RCC 7860 (cell line): ENCODE measurements at regions not wholly inside any gene's neighbourhood (a gene's known extent, or its start where the extent isn't known, plus 50 kb on each side); places are given as distances from the start of the nearest gene placed in this dataset.
"Not testable (repeated sequence)": the region's sequence is repeated elsewhere in the genome, so short reads cannot be mapped to it uniquely, and the experiment has no call there.

Source experiments
- DNase-seq: peaks from one replicate; pipeline ENCODE4 v3.0.0-alpha.2; 2015; ENCODE audit warnings: low spot score
- FAIRE-seq: peaks from 2 replicates; lab custom pipeline; 2012; peaks lifted over from hg19 to GRCh38; lab: Jason Lieb, UNC

- FAIRE-seq, result no peak
- no peak for DNase-seq
Measured at GRCh38 chr4:17024425-17024824, 126.0 kb upstream of the LDB2 start.

GRCh38 chr4:17020901-17021300 is 122.5 kb upstream of the LDB2 start:
- no peak for FAIRE-seq
- DNase-seq, result no peak

DNA sequence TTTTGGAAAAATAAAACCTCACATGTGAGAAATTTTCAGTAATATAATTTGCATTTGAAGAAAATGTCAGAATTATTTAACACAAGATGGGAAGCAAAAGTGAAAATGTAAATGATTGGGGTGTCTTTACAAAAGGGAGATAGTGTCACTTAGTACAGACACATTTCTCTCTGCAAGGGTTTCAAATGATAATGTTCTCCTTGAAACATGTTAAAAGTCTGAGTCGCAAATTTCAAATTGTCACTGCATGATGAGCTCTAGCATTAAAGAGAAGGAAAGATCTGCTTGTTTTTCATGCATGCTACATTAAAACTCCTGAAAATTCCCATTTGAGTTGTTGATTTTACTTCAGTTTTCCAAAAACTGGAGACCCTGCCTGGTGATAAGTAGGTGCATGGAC is 122.0 kb upstream of the LDB2 start:
- no peak for FAIRE-seq
- no peak for DNase-seq

- not testable (repeated sequence) for FAIRE-seq, DNase-seq
Measured at GRCh38 chr4:17018621-17019020, 120.2 kb upstream of the LDB2 start.

DNA sequence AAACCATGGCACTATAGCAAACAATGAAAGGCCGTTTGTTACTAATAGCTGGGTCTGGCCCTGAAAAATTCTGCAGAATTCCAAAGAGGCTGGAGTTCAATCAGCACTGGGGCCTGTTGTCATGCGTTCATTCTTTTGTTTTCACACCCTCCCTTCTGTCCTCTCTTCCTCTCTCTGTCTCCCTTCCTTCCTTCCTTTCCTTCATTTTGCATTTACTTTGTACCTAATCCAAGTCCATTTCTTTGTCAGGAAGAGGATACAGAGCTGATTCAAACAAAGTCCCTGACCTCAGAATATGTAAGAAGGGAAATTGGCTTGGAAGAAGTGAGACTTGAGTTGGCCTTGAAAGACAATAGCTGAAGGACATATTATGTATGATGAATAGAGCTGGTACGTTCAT is 119.6 kb upstream of the LDB2 start:
- FAIRE-seq (no peak), DNase-seq (no peak)

DNA sequence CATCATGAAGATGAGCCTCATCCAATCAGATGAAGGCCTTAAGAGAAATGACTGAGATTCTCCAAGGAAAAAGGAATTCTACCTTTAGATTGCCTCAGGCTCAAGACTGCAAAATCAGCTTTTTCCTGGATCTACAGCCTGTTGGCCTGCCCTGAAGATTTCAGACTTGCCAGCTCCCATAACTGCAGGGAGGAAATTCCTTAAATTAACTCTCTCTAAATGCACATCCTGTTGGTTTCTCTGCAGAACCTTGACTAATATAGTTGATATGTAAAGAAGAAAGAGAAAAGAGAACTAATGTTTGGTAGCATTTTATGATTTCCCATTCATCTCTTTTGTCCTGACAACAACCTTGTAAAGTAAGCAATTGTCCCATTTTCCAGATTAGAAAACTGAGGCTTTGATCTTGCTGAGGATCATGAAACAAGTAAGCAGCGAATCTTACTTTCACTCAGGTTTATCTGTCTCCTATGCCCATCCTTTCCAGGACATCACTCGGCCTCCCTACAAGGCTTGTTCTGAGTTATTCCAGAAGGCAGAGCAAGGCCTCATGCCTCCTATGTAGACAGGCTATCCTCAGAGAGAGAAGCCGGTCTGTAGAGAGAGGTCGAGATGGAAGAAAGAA is 115.0 kb upstream of the LDB2 start:
- no peak for DNase-seq
- no peak for FAIRE-seq

- FAIRE-seq (no peak), DNase-seq (no peak)
Measured at GRCh38 chr4:17012451-17012850, 114.0 kb upstream of the LDB2 start.

- FAIRE-seq (no peak), DNase-seq (no peak)
Measured at GRCh38 chr4:17010426-17011087, 112.1 kb upstream of the LDB2 start.

GRCh38 chr4:17009871-17010367 is 111.5 kb upstream of the LDB2 start:
- FAIRE-seq (no peak), DNase-seq (no peak)

DNA sequence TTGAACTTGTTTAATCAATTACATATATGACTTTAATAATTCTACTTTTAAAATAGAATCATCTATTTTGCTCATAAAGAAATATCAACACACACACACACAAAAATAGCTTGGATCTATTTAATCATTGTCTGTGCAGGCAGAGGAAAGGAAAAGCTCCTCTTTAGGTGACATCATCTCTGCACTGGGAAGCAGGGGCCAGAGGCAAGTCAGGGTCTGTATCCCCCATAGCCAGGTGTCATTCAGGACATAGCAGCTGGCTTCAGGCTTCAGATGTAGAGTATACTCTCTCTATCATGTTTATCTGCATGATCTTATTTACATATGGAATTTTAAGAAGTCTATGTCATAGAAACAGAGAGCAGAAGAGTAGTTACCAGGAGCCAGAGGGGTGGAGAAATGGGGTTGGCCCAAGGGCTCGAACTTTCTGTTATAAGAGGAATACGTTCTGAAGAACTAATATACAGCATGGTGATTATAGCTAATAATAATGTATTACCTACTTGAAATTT is 110.4 kb upstream of the LDB2 start:
- no peak for DNase-seq
- no peak for FAIRE-seq

DNA sequence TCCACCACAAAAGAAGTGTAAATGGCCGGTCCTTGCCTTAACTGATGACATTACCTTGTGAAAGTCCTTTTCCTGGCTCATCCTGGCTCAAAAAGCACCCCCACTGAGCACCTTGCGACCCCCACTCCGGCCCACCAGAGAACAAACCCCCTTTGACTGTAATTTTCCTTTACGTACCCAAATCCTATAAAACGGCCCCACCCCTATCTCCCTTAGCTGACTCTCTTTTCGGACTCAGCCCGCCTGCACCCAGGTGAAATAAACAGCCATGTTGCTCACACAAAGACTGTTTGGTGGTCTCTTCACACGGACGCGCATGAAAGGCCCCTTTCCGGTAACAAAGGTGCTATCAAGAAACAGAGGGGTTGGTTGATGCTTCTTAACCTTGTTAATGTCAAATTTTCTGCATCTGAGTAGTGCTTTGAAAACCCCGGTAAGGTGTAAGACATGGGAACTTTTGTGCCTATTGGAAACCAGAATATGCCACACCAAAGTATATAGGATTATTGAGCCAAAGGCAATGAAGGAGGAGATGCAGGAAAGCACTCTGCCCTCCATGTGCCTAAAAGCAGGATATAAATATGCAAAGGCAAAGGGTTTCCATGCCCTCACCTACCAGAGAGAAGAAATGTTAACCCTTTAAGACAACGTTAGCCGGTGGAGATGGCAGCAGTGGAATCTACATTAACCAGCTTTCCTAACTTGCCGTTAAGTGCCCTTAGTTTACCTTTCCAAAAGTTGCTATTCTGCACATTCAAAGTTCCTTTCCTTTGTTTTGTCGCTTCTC is 105.4 kb upstream of the LDB2 start:
- FAIRE-seq, DNase-seq: not testable (repeated sequence)

- no peak for DNase-seq
- no peak for FAIRE-seq
Measured at GRCh38 chr4:16995451-16995850, 97.0 kb upstream of the LDB2 start.

GRCh38 chr4:16993956-16994840 is 95.8 kb upstream of the LDB2 start:
- DNase-seq (no peak), FAIRE-seq (no peak)

DNA sequence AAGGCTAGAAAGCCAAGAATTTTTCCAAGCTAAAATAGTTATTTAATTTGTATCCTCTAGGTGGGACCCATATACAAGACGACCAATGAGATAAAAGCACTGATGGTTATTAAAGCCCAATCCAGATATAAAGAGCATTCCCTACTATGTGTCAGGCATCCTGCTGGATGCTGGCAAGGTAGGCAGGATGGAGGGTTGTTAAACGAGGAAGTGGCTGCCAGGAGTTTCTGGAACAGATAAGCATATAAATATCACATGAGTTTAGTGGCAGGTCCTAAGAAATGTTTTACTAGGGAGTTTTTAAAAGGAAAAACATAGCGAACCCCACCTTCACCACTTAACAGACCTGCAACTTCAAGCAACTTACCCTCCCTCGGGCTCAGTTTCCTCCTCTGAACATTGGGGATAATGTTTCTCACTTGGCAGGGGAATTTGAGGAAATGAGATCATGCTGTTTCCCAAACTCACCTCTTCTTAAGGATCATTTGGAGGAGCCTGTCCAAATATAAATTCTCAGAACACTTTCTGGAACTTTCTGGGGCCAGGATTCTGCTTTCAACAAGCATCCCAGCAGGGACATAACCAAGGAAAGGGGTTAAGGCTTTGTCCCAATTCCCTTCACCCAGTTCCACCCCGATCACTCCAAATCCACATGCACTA is 94.3 kb upstream of the LDB2 start:
- DNase-seq, result no peak
- no peak for FAIRE-seq

DNA sequence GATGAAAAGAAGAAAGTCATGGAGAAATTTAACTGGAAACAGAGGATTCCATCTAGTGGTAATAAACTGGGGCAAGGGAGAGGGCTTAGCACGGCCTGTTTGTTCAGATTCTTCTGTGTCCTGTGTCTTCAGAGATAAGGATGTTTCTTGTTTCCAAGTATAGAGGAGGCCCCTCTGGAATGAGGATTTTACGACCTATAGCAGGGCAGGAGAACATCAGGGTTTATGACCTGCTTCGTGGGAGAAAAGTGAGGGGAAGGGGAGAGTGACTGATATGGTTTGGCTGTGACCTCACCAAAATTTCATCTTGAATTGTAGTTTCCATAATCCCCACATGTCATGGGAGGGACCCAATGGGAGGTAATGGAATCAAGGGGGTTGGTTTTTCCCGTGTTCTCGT is 93.0 kb upstream of the LDB2 start:
- no peak for DNase-seq

GRCh38 chr4:16989371-16989770 is 90.9 kb upstream of the LDB2 start:
- DNase-seq, result no peak
- FAIRE-seq, result no peak

More for the DNA sequence above, 93.0 kb upstream of the LDB2 start:
- no peak for FAIRE-seq

DNA sequence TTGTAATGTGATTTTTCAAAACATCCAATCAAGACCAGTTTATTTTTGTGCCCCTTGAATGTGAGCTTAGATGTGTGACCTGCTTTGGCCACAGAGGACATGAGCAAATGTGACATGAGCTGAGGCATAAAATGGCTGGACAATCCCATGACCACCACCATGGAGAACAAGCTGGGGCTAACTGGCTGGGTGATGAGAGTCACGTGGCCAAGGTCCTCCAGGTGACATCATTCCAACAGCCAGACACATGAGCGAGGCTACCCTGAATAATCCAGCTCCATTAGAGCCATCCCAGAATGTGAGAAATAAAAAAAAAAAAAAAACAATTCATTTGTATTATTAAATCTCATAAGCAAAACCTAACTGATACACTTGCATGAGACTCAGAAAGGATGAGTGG is 90.4 kb upstream of the LDB2 start:
- no peak for FAIRE-seq
- DNase-seq, result no peak

DNA sequence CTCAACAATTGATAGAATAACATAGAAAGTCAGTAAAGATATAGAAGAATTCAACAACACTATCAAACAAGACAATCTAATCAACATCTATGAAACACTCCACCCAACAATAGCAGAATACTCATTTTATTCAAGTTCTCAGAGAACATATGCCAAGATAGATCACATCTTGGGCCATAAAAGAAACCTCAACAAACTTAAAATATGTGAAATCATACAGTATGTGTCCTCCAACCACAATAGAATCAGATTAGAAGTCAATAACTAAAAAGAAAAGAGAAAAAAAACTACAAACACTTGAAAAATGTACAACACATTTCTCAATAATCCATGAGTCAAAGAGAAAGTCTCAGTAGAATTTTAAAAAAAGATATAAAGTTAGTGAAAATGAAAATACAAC is 78.6 kb upstream of the LDB2 start:
- FAIRE-seq, result no peak
- no peak for DNase-seq

DNA sequence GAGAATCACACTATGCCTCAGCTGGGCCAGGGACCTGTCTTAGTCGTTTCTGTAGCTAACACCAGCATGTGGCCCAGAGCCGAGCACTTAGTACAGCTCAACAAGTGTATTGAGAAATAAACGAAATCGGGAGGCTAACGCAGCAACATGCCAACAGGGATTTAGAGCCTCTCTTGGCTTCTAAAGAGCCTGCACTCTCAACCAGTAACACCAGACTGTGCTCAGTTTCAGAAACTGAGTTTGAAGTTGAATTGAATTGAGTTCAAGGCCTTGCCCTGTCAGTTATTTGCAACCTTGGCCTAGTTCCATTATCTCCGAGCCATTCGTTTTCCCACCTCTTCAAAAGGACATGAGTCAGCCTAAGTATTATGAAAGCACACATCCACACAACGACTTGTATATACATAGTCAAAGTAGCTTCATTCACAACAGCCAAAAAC is 71.3 kb upstream of the LDB2 start:
- no peak for DNase-seq
- FAIRE-seq, result no peak

GRCh38 chr4:16967722-16968121 is 69.3 kb upstream of the LDB2 start:
- FAIRE-seq (no peak), DNase-seq (no peak)
